ENCODE measurements at regions not wholly inside any gene's neighbourhood (a gene's known extent, or its start where the extent isn't known, plus 50 kb on each side); places are given as distances from the start of the nearest gene placed in this dataset.

DNA sequence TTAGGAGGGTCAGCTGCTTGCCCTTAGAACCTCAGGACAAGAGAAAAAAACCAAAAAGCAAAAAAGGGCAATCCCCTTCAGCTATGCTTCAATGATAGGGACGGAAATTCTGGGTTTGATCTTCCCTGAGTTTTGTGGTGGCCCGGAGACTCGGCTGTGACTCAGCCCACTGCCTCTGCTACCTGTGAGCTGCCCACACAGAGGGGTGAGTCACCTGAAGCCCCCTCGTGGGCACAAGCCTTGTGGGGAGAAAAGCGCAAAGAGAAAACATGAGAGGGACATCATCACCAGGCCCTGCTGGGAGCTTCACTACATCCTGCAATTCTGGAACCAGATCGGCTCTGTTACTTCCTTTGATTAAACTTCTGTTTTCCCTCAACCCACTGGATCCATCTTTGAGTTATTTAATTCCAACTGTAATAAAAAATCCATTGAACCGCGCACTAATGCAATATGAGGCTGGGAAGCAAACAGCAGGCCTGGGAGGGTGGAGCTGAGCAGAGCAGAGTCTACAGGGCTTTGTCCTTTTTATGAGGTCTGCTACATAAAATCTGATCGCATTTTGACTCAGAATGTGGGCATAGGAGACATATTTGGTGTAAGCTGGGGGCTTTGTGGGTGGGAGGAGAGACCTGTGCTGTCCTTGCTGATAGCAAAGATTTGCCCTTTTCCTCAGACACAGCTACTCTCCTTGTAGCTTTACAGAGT lies 58.7 kb upstream of the STUM start:
- Mint-ChIP-seq H3K9me3 (peaks cover 8% of the 10 kb centered on the region), H3K27ac (no peak overlapping the region), H3K4me3 (no peak overlapping the region), H3K27me3 (peaks cover 15% of the 10 kb centered on the region), H3K36me3 (ENCODE audit: low read depth) (no peaks in the 10 kb centered on the region), H3K4me1 (peaks cover 16% of the 10 kb centered on the region)
- TF ChIP-seq, protein P1, sequence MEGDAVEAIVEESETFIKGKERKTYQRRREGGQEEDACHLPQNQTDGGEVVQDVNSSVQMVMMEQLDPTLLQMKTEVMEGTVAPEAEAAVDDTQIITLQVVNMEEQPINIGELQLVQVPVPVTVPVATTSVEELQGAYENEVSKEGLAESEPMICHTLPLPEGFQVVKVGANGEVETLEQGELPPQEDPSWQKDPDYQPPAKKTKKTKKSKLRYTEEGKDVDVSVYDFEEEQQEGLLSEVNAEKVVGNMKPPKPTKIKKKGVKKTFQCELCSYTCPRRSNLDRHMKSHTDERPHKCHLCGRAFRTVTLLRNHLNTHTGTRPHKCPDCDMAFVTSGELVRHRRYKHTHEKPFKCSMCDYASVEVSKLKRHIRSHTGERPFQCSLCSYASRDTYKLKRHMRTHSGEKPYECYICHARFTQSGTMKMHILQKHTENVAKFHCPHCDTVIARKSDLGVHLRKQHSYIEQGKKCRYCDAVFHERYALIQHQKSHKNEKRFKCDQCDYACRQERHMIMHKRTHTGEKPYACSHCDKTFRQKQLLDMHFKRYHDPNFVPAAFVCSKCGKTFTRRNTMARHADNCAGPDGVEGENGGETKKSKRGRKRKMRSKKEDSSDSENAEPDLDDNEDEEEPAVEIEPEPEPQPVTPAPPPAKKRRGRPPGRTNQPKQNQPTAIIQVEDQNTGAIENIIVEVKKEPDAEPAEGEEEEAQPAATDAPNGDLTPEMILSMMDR (IDR thresholded peaks at IDR 0.05), result no peak
- ATAC-seq (ENCODE audit: low read depth) (no peak), DNase-seq (no peak)
- intact Hi-C loops (cut with micrococcal nuclease), result no loop called here
- ChIA-PET POLR2A (no interaction called here), CTCF (no interaction called here)

DNA sequence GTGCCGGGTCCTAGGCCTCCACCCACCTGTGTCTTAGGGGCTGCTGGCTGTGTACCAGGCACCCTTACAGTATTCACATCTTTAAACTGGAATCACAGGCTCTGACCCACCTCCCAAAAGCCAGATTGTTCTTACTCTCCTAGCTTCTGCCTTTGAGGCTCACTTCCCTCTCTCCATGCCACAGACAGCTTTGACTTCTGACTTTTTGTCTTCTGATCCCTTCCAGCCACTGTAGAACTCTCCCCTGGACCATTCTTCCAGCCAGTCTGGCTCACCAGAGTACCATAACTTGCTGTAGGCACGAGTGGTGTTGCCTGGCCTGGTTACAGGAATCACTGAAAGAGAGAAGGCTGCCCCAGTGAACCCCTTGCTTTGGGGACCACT lies 58.1 kb upstream of the STUM start:
- Mint-ChIP-seq H3K9me3 (peaks cover 8% of the 10 kb centered on the region), H3K4me1 (peaks cover 16% of the 10 kb centered on the region), H3K27me3 (peaks cover 11% of the 10 kb centered on the region), H3K4me3 (no peak overlapping the region), H3K36me3 (ENCODE audit: low read depth) (no peaks in the 10 kb centered on the region), H3K27ac (no peak overlapping the region)
- CTCF ChIA-PET, result no interaction called here
- ATAC-seq (ENCODE audit: low read depth) (no peak), DNase-seq (no peak)
- POLR2A ChIA-PET, result no interaction called here
- intact Hi-C loops (cut with micrococcal nuclease), result no loop called here
- TF ChIP-seq, protein P1 (IDR thresholded peaks at IDR 0.05), result no peak

DNA sequence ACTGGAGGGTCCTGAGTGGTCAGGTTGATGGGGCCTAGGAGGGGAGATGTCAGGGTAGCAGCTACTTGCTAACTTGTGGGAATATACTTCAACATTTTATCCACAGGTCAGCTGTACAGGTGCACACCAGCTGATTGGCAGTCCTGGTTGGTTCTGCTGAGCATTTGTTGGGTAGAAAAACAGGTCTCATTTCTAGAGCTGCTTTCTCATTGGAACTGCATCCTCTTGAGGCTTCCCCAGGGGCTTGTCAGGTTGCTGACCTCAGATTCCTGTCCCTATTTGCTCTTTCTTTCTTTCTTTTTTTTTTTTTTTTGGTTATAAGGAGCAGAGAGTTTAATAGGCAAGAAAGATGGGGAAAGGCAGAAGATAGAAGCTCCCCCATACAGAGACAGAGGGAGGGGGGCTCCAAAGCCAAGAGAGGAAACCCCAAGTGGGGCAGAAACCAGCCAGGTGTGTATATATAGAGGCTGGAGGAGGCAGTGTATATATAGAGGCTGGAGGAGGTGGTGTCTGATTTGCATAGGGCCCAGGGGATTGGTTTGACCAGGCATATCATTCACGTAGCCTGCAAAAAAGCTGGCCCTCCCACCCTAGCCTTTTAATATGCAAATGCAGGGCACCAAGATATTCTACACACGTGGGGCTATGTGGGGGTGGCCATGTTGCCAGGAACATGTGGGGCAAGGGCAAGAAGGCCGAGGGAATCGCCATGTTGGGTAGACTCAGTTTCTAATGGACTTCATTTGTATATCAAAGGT lies 57.3 kb upstream of the STUM start:
- peaks cover 7% of the 10 kb centered on the region for H3K27me3 Mint-ChIP-seq
- no peak overlapping the region for H3K27ac Mint-ChIP-seq
- intact Hi-C loops (cut with micrococcal nuclease), result no loop called here
- no peak for DNase-seq
- peaks cover 6% of the 10 kb centered on the region for H3K9me3 Mint-ChIP-seq
- CTCF ChIA-PET, result no interaction called here
- ATAC-seq (ENCODE audit: low read depth), result no peak
- no peaks in the 10 kb centered on the region for H3K36me3 Mint-ChIP-seq (ENCODE audit: low read depth)
- POLR2A ChIA-PET, result no interaction called here
- TF ChIP-seq, protein P1 (IDR thresholded peaks at IDR 0.05), result no peak
- peaks cover 16% of the 10 kb centered on the region for H3K4me1 Mint-ChIP-seq
- no peak overlapping the region for H3K4me3 Mint-ChIP-seq

DNA sequence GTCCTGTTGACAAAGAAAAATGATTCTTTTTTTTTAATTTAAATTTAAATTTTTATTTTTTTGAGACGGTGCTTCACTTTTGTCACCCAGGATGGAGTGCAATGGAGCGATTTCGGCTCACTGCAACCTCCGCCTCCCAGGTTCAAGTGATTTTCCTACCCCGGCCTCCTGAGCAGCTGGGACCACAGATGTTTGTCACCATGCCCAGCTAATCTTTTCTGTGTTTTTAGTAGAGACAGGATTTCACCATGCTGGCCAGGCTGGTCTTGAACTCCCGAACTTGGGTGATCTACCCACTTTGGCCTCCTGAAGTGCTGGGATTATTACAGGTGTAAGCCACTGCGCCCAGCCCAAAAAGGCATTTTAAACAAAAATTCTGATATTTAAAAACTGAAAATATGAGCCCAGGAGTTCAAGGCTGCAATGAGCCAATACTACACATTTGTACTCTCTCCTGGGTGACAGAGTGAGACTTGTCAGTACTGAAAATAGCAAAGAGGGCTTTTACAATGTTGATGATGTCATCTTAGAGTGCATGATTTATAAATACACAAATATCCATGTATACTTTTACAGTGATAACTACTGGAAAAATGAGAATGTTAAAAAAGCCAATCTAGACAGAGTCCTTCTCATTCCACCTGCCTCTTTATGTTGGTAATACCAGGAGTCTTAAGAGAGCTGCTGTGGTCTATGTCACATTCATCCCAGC lies 56.0 kb upstream of the STUM start:
- ATAC-seq (ENCODE audit: low read depth) (no peak), DNase-seq (no peak)
- Mint-ChIP-seq H3K4me1 (peaks cover 16% of the 10 kb centered on the region), H3K36me3 (ENCODE audit: low read depth) (no peaks in the 10 kb centered on the region), H3K4me3 (no peak overlapping the region), H3K27me3 (peaks cover 3% of the 10 kb centered on the region), H3K27ac (no peak overlapping the region), H3K9me3 (no peaks in the 10 kb centered on the region)
- intact Hi-C loops (cut with micrococcal nuclease), result no loop called here
- ChIA-PET CTCF (no interaction called here), POLR2A (no interaction called here)
- TF ChIP-seq, protein P1 (IDR thresholded peaks at IDR 0.05), result no peak

DNA sequence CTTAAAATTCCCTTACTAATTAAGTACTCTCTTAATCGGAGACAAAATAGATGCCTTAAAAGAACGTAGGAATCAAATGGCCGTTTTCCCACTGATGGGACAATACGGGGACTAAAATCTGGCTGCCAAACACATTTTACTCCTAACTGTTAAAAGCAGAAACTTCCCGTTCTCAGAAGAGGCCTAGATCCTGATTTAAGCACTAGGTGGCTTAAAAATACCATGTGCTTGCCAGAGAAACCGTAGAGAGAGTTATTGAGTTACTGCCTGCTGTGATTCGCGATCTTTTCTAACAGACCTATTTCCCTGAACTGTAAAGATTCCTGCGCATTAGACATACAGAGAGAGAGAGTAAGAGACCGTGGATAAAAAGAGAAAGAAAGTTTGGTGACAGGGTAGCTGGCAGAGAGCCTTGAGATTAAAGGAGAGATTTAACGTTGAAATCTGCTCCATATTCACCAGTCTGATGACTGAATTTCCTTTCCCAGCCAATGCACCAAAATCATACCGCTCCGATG lies 54.4 kb upstream of the STUM start:
- Mint-ChIP-seq H3K4me1 (peaks cover 16% of the 10 kb centered on the region), H3K36me3 (ENCODE audit: low read depth) (no peaks in the 10 kb centered on the region), H3K4me3 (no peak overlapping the region), H3K27me3 (no peaks in the 10 kb centered on the region), H3K27ac (no peak overlapping the region), H3K9me3 (no peaks in the 10 kb centered on the region)
- POLR2A ChIA-PET, result no interaction called here
- intact Hi-C loops (cut with micrococcal nuclease), result no loop called here
- TF ChIP-seq, protein P1 (IDR thresholded peaks at IDR 0.05), result no peak
- CTCF ChIA-PET, result no interaction called here
- no peak for DNase-seq
- no peak for ATAC-seq (ENCODE audit: low read depth)

All from activated B cell treated with CpG ODN at 0.5 μM for 24 hours (primary cell).